Epithelial cell of esophagus (primary cell): ENCODE measurements at regions not wholly inside any gene's neighbourhood (a gene's known extent, or its start where the extent isn't known, plus 50 kb on each side); places are given as distances from the start of the nearest gene placed in this dataset.
A peak's percentile ranks its signal among the peaks of the same experiment; 100 is the strongest.

ENCODE experiments used
- DNase-seq: peaks from one replicate; pipeline ENCODE4 v3.0.0; 2010; ENCODE audit warnings: low read depth
- H3K4me3 ChIP-seq: 2 replicates; pipeline ENCODE4 v1.5.1; 2011; ENCODE audit warnings: mild to moderate bottlenecking, low read length, control low read depth
- CTCF ChIP-seq: IDR thresholded peaks from 2 replicates; pipeline ENCODE4 v1.5.1; 2011; ENCODE audit warnings: low read depth, mild to moderate bottlenecking, low read length, control low read depth, inconsistent platforms; ENCODE audit not compliant: insufficient read depth; ENCODE audit errors: missing control alignments

GRCh38 chr2:205902041-205902899 lies 183.7 kb downstream of the INO80D start:
- peak; percentile 52 for DNase-seq
- no peak overlapping the region for H3K4me3 ChIP-seq
- no peak for TF ChIP-seq CTCF

GRCh38 chr2:205901491-205901890 lies 184.5 kb downstream of the INO80D start:
- DNase-seq: no peak
- TF ChIP-seq CTCF: no peak
- H3K4me3 ChIP-seq: no peak overlapping the region

- no peak for TF ChIP-seq CTCF
- H3K4me3 ChIP-seq: no peak overlapping the region
- DNase-seq: no peak
Measured at GRCh38 chr2:205898744-205899143, 187.2 kb downstream of the INO80D start.

GRCh38 chr2:205895981-205896655 lies 189.9 kb downstream of the INO80D start:
- no peak overlapping the region for H3K4me3 ChIP-seq
- DNase-seq: no peak
- no peak for TF ChIP-seq CTCF

- TF ChIP-seq CTCF: no peak
- H3K4me3 ChIP-seq: no peak overlapping the region
- no peak for DNase-seq
Measured at GRCh38 chr2:205892665-205893259, 193.2 kb downstream of the INO80D start.

- peak; percentile 80 for DNase-seq
- H3K4me3 ChIP-seq: no peak overlapping the region
- TF ChIP-seq CTCF: no peak
Measured at GRCh38 chr2:205892251-205892655, 193.7 kb downstream of the INO80D start.
